DMS 273 treated with DMSO at 0.1 percent for 48 hours (cell line): ENCODE measurements at regions not wholly inside any gene's neighbourhood (a gene's known extent, or its start where the extent isn't known, plus 50 kb on each side); places are given as distances from the start of the nearest gene placed in this dataset.

Experiments used
- DNase-seq: peaks from one replicate; lab custom pipeline; 2025; lab: John Stamatoyannopoulos, UW

- DNase-seq, result no peak
Observed at GRCh38 chr3:23152989-23153388, 50.1 kb upstream of the UBE2E2 start.
